ENCODE measurements at regions not wholly inside any gene's neighbourhood (a gene's known extent, or its start where the extent isn't known, plus 50 kb on each side); places are given as distances from the start of the nearest gene placed in this dataset.
"Not testable (repeated sequence)": the region's sequence is repeated elsewhere in the genome, so short reads cannot be mapped to it uniquely, and the experiment has no call there.

GRCh38 chr10:121138918-121139317 lies 287.8 kb downstream of the WDR11 start:
- no peak overlapping the region for H2AFZ ChIP-seq (ENCODE audit: low read depth, low read length)
- TF ChIP-seq CTCF (IDR thresholded peaks at IDR 0.05; ENCODE audit: insufficient read depth, low read depth, low read length), result no peak
- TF ChIP-seq EZH2 (IDR thresholded peaks at IDR 0.05; ENCODE audit: insufficient read depth, low read length), result no peak
- peaks cover 4% of the 10 kb centered on the region for H3K4me1 Mint-ChIP-seq (ENCODE audit: low read depth, unreplicated experiment)
- H3K27me3 Mint-ChIP-seq (ENCODE audit: low read depth, unreplicated experiment), result peaks cover 11% of the 10 kb centered on the region
- H3K4me3 Mint-ChIP-seq (ENCODE audit: unreplicated experiment), result no peak overlapping the region
- H3K27ac ChIP-seq (ENCODE audit: low read depth, low read length), result no peak overlapping the region
- DNase-seq (ENCODE audit: low read depth) (no peak), FAIRE-seq (no peak)
- H3K4me2 ChIP-seq (ENCODE audit: low read length), result no peak overlapping the region
- no peaks in the 10 kb centered on the region for H3K4me1 ChIP-seq (ENCODE audit: insufficient read depth, low read length)
- no peaks in the 10 kb centered on the region for H4K20me1 ChIP-seq (ENCODE audit: insufficient read depth, low read length)
- no peaks in the 10 kb centered on the region for H3K9me3 ChIP-seq (ENCODE audit: insufficient read depth, low read depth, low read length)
- H3K9me3 Mint-ChIP-seq (ENCODE audit: unreplicated experiment), result peaks cover 10% of the 10 kb centered on the region
- no peaks in the 10 kb centered on the region for H3K36me3 ChIP-seq (ENCODE audit: insufficient read depth, low read length)
- no peaks in the 10 kb centered on the region for H3K27me3 ChIP-seq (ENCODE audit: insufficient read depth, low read length)
- no peaks in the 10 kb centered on the region for H3K79me2 ChIP-seq (ENCODE audit: insufficient read depth, low read length)
- H3K27ac Mint-ChIP-seq (ENCODE audit: unreplicated experiment), result no peak overlapping the region
- H3K4me3 ChIP-seq (ENCODE audit: insufficient read depth, low read depth, low read length), result no peak overlapping the region
- no peaks in the 10 kb centered on the region for H3K36me3 Mint-ChIP-seq (ENCODE audit: low read depth, unreplicated experiment)
- no peak overlapping the region for H3K9ac ChIP-seq (ENCODE audit: low read length)

- not testable (repeated sequence) for FAIRE-seq; H3K4me1 ChIP-seq (ENCODE audit: insufficient read depth, low read length); H3K4me1 Mint-ChIP-seq (ENCODE audit: low read depth, unreplicated experiment); DNase-seq (ENCODE audit: low read depth); H3K36me3 Mint-ChIP-seq (ENCODE audit: low read depth, unreplicated experiment); H3K27ac ChIP-seq (ENCODE audit: low read depth, low read length); H3K27ac Mint-ChIP-seq (ENCODE audit: unreplicated experiment); H3K79me2 ChIP-seq (ENCODE audit: insufficient read depth, low read length); H3K27me3 Mint-ChIP-seq (ENCODE audit: low read depth, unreplicated experiment); H3K36me3 ChIP-seq (ENCODE audit: insufficient read depth, low read length); H4K20me1 ChIP-seq (ENCODE audit: insufficient read depth, low read length); H3K27me3 ChIP-seq (ENCODE audit: insufficient read depth, low read length); H3K9ac ChIP-seq (ENCODE audit: low read length); H3K4me2 ChIP-seq (ENCODE audit: low read length); H3K4me3 ChIP-seq (ENCODE audit: insufficient read depth, low read depth, low read length); H2AFZ ChIP-seq (ENCODE audit: low read depth, low read length); H3K4me3 Mint-ChIP-seq (ENCODE audit: unreplicated experiment); H3K9me3 ChIP-seq (ENCODE audit: insufficient read depth, low read depth, low read length)
- peaks cover 32% of the 10 kb centered on the region for H3K9me3 Mint-ChIP-seq (ENCODE audit: unreplicated experiment)
These were observed 294.7 kb downstream of the WDR11 start for GRCh38 chr10:121145802-121146395.

- Histone ChIP-seq H3K27ac (ENCODE audit: low read depth, low read length) (no peak overlapping the region), H3K9ac (ENCODE audit: low read length) (no peak overlapping the region), H3K27me3 (ENCODE audit: insufficient read depth, low read length) (no peaks in the 10 kb centered on the region), H2AFZ (ENCODE audit: low read depth, low read length) (no peak overlapping the region), H3K79me2 (ENCODE audit: insufficient read depth, low read length) (no peaks in the 10 kb centered on the region), H3K36me3 (ENCODE audit: insufficient read depth, low read length) (no peaks in the 10 kb centered on the region), H4K20me1 (ENCODE audit: insufficient read depth, low read length) (no peaks in the 10 kb centered on the region), H3K4me3 (ENCODE audit: insufficient read depth, low read depth, low read length) (no peak overlapping the region), H3K9me3 (ENCODE audit: insufficient read depth, low read depth, low read length) (no peaks in the 10 kb centered on the region), H3K4me2 (ENCODE audit: low read length) (no peak overlapping the region), H3K4me1 (ENCODE audit: insufficient read depth, low read length) (no peaks in the 10 kb centered on the region)
- FAIRE-seq (no peak), DNase-seq (ENCODE audit: low read depth) (no peak)
- Mint-ChIP-seq H3K27ac (ENCODE audit: unreplicated experiment) (no peak overlapping the region), H3K36me3 (ENCODE audit: low read depth, unreplicated experiment) (peaks cover 2% of the 10 kb centered on the region), H3K4me3 (ENCODE audit: unreplicated experiment) (no peak overlapping the region), H3K9me3 (ENCODE audit: unreplicated experiment) (peaks cover 36% of the 10 kb centered on the region), H3K4me1 (ENCODE audit: low read depth, unreplicated experiment) (no peaks in the 10 kb centered on the region), H3K27me3 (ENCODE audit: low read depth, unreplicated experiment) (no peaks in the 10 kb centered on the region)
- TF ChIP-seq CTCF (IDR thresholded peaks at IDR 0.05; ENCODE audit: insufficient read depth, low read depth, low read length) (no peak), EZH2 (IDR thresholded peaks at IDR 0.05; ENCODE audit: insufficient read depth, low read length) (no peak)
These were observed 297.8 kb downstream of the WDR11 start for GRCh38 chr10:121148921-121149320.

Data from astrocyte (in vitro differentiated cells and primary cell).